Posterior cingulate gyrus (tissue), 11 donors: ENCODE measurements at regions not wholly inside any gene's neighbourhood (a gene's known extent, or its start where the extent isn't known, plus 50 kb on each side); places are given as distances from the start of the nearest gene placed in this dataset.

Experiments
- DNase-seq, 10 donors: peaks; one replicate each; pipeline versions ENCODE4 v3.0.0 to v3.0.0-alpha.2; 2020 to 2021; ENCODE audit warnings: mixed read lengths in 3 of 10
- intact Hi-C: fragments of 100-400 bp; cut with DNase I; formaldehyde crosslinking; loops from one replicate; pipeline ENCODE4 v1.15.1; 2023

GRCh38 chr16:51641191-51641765 lies 490.2 kb upstream of the SALL1 start:
- intact Hi-C loops, result no loop called here
- no peak for DNase-seq

GRCh38 chr16:51640196-51640595 lies 489.1 kb upstream of the SALL1 start:
- intact Hi-C loops, result no loop called here
- DNase-seq, result no peak

- DNase-seq, result no peak
- intact Hi-C loops, result no loop called here
Observed at GRCh38 chr16:51638339-51639135, 487.5 kb upstream of the SALL1 start.

GRCh38 chr16:51637770-51638094 lies 486.7 kb upstream of the SALL1 start:
- no peak for DNase-seq
- intact Hi-C loops, result no loop called here

- intact Hi-C loops, result no loop called here
- no peak for DNase-seq
Observed at GRCh38 chr16:51636920-51637769, 486.1 kb upstream of the SALL1 start.

- no peak for DNase-seq
- intact Hi-C loops, result no loop called here
Observed at GRCh38 chr16:51635181-51635580, 484.1 kb upstream of the SALL1 start.

- DNase-seq, result no peak
- intact Hi-C loops, result no loop called here
Observed at GRCh38 chr16:51630076-51630475, 479.0 kb upstream of the SALL1 start.

GRCh38 chr16:51629576-51629975 lies 478.5 kb upstream of the SALL1 start:
- no peak for DNase-seq
- intact Hi-C loops, result no loop called here

GRCh38 chr16:51624080-51624775 lies 473.2 kb upstream of the SALL1 start:
- no peak for DNase-seq
- intact Hi-C loops, result no loop called here

GRCh38 chr16:51621610-51622009 lies 470.5 kb upstream of the SALL1 start:
- intact Hi-C loops, result no loop called here

GRCh38 chr16:51615141-51615540 lies 464.1 kb upstream of the SALL1 start:
- no peak for DNase-seq
- intact Hi-C loops, result no loop called here

More at GRCh38 chr16:51621610-51622009, 470.5 kb upstream of the SALL1 start:
- no peak for DNase-seq

GRCh38 chr16:51607201-51607651 lies 456.2 kb upstream of the SALL1 start:
- no peak for DNase-seq
- intact Hi-C loops, result no loop called here

GRCh38 chr16:51596247-51596646 lies 445.2 kb upstream of the SALL1 start:
- DNase-seq, result no peak
- intact Hi-C loops, result no loop called here

- no peak for DNase-seq
- intact Hi-C loops, result no loop called here
Observed at GRCh38 chr16:51592535-51593300, 441.6 kb upstream of the SALL1 start.

GRCh38 chr16:51592001-51592501 lies 441.0 kb upstream of the SALL1 start:
- intact Hi-C loops, result no loop called here
- no peak for DNase-seq

- DNase-seq, result no peak
- intact Hi-C loops, result no loop called here
Observed at GRCh38 chr16:51591480-51591879, 440.4 kb upstream of the SALL1 start.

GRCh38 chr16:51579652-51580360 lies 428.7 kb upstream of the SALL1 start:
- no peak for DNase-seq
- intact Hi-C loops, result no loop called here

- intact Hi-C loops, result no loop called here
- no peak for DNase-seq
Observed at GRCh38 chr16:51577621-51578303, 426.7 kb upstream of the SALL1 start.
